Stimulated activated CD4-positive, alpha-beta T cell treated with anti-CD3 and anti-CD28 coated beads, Interleukin-4, amount 100 ng/mL, for 1 hour (primary cell): ENCODE measurements at regions not wholly inside any gene's neighbourhood (a gene's known extent, or its start where the extent isn't known, plus 50 kb on each side); places are given as distances from the start of the nearest gene placed in this dataset.

Experiments used
- DNase-seq: peaks from one replicate; pipeline ENCODE4 v3.0.0-alpha.2; 2020

GRCh38 chr6:142683714-142684141 is 261.2 kb downstream of the HIVEP2 start:
- DNase-seq = no peak

GRCh38 chr6:142684371-142684770 is 260.6 kb downstream of the HIVEP2 start:
- DNase-seq = no peak

- DNase-seq = no peak
Observed at GRCh38 chr6:142685852-142686506, 259.0 kb downstream of the HIVEP2 start.

GRCh38 chr6:142686507-142686887 is 258.5 kb downstream of the HIVEP2 start:
- DNase-seq = no peak

GRCh38 chr6:142692942-142693341 is 252.0 kb downstream of the HIVEP2 start:
- DNase-seq = peak; percentile 63

GRCh38 chr6:142693441-142693840 is 251.5 kb downstream of the HIVEP2 start:
- no peak for DNase-seq

GRCh38 chr6:142694054-142694453 is 250.9 kb downstream of the HIVEP2 start:
- no peak for DNase-seq

- DNase-seq = no peak
Observed at GRCh38 chr6:142695016-142695415, 250.0 kb downstream of the HIVEP2 start.

- DNase-seq = no peak
Observed at GRCh38 chr6:142696123-142697000, 248.6 kb downstream of the HIVEP2 start.

- DNase-seq = no peak
Observed at GRCh38 chr6:142697001-142697335, 248.0 kb downstream of the HIVEP2 start.

- DNase-seq = no peak
Observed at GRCh38 chr6:142697922-142698321, 247.1 kb downstream of the HIVEP2 start.

GRCh38 chr6:142698751-142699150 is 246.2 kb downstream of the HIVEP2 start:
- no peak for DNase-seq

GRCh38 chr6:142699391-142699790 is 245.6 kb downstream of the HIVEP2 start:
- no peak for DNase-seq

GRCh38 chr6:142700032-142700431 is 244.9 kb downstream of the HIVEP2 start:
- no peak for DNase-seq

GRCh38 chr6:142700671-142701312 is 244.2 kb downstream of the HIVEP2 start:
- no peak for DNase-seq
